SK-N-SH (cell line): ENCODE measurements at regions not wholly inside any gene's neighbourhood (a gene's known extent, or its start where the extent isn't known, plus 50 kb on each side); places are given as distances from the start of the nearest gene placed in this dataset.

Experiments
- CTCF ChIA-PET: fragments of 300-600, 350-600 bp; formaldehyde crosslinking; extraction: SDS; loops from one replicate; lab custom pipeline; 2021; lab: Yijun Ruan, JAX
- POLR2A ChIA-PET: fragments of 350-600 bp; sonication (Branson Sonifier 250); formaldehyde crosslinking; extraction: SDS; loops from one replicate; lab custom pipeline; 2020; ENCODE audit warnings: antibody characterized with exemption, inconsistent platforms; lab: Yijun Ruan, JAX
- DNase-seq: peaks from one replicate; pipeline ENCODE4 v3.0.0; 2012
- H2AFZ ChIP-seq: fragments of 200-600 bp; sonication (generic); 2 replicates; pipeline ENCODE4 v1.8.1; 2016; ENCODE audit warnings: antibody characterized with exemption, mild to moderate bottlenecking, low read depth
- H3F3A ChIP-seq: fragments of 200-600 bp; sonication (generic); replicated peaks from 2 replicates; pipeline ENCODE3; 2016; ENCODE audit warnings: antibody characterized with exemption, mild to moderate bottlenecking; ENCODE audit not compliant: insufficient read depth
- H3K27ac ChIP-seq, 2 experiments: fragments of 200-500 bp in 1 of 2; fragments of 200-600 bp in 1 of 2; sonication (Bioruptor generic) in 1 of 2; sonication (generic), shearing (Covaris generic) in 1 of 2; 2 replicates each; pipeline versions ENCODE4 v1.5.1 to v1.6.1; 2014 to 2016; ENCODE audit warnings: low read depth in 2 of 2, inconsistent platforms in 1 of 2, low read length in 1 of 2, mild to moderate bottlenecking in 1 of 2, mixed read lengths in 1 of 2
- H3K27me3 ChIP-seq: fragments of 200-600 bp; sonication (generic), shearing (Covaris generic); 2 replicates; pipeline ENCODE4 v1.6.1; 2016; ENCODE audit warnings: mixed run types; ENCODE audit not compliant: insufficient read depth
- H3K36me3 ChIP-seq, 2 experiments: fragments of 200-500 bp in 1 of 2; fragments of 200-600 bp in 1 of 2; sonication (Bioruptor generic) in 1 of 2; sonication (generic) in 1 of 2; replicated peaks in 1 of 2; 2 replicates each; pipeline versions ENCODE3 to v1.5.1; 2014 to 2016; ENCODE audit warnings: low read length in 1 of 2, mild to moderate bottlenecking in 1 of 2; ENCODE audit not compliant: insufficient read depth in 2 of 2, control insufficient read depth in 1 of 2
- H3K4me1 ChIP-seq, 2 experiments: fragments of 200-500 bp in 1 of 2; fragments of 200-600 bp in 1 of 2; sonication (Bioruptor generic) in 1 of 2; sonication (generic), shearing (Covaris generic) in 1 of 2; 2 replicates each; pipeline versions ENCODE4 v1.5.1 to v1.6.1; 2014 to 2016; ENCODE audit warnings: low read depth in 1 of 2, low read length in 1 of 2, mixed run types in 1 of 2; ENCODE audit not compliant: insufficient read depth in 2 of 2, control insufficient read depth in 1 of 2
- H3K4me2 ChIP-seq: fragments of 200-600 bp; sonication (generic), shearing (Covaris generic); 2 replicates; pipeline ENCODE4 v1.6.1; 2017; ENCODE audit warnings: mixed run types
- H3K4me3 ChIP-seq, 2 experiments: fragments of 200-500 bp in 1 of 2; fragments of 200-600 bp in 1 of 2; sonication (Bioruptor generic) in 1 of 2; sonication (generic), shearing (Covaris generic) in 1 of 2; 2 replicates each; pipeline versions ENCODE4 v1.5.1 to v1.8.1; 2014 to 2016; ENCODE audit warnings: low read depth in 2 of 2, inconsistent platforms in 1 of 2, low read length in 1 of 2, mild to moderate bottlenecking in 1 of 2, mixed read lengths in 1 of 2, moderate library complexity in 1 of 2
- H3K79me2 ChIP-seq: fragments of 200-600 bp; sonication (generic); 2 replicates; pipeline ENCODE4 v1.8.1; 2017; ENCODE audit warnings: mild to moderate bottlenecking; ENCODE audit not compliant: insufficient read depth
- H3K9ac ChIP-seq: fragments of 200-600 bp; sonication (generic); 2 replicates; pipeline ENCODE4 v1.6.1; 2017; ENCODE audit warnings: mixed run types
- H3K9me2 ChIP-seq: fragments of 200-600 bp; sonication (generic); 2 replicates; pipeline ENCODE4 v1.6.1; 2017; ENCODE audit warnings: mixed run types
- H3K9me3 ChIP-seq: fragments of 200-600 bp; sonication (generic); 2 replicates; pipeline ENCODE4 v1.6.1; 2017; ENCODE audit warnings: mixed run types, mild to moderate bottlenecking, moderate library complexity
- H4K20me1 ChIP-seq: fragments of 200-600 bp; sonication (generic); 2 replicates; pipeline ENCODE4 v1.6.1; 2017; ENCODE audit warnings: mild to moderate bottlenecking, mixed run types; ENCODE audit not compliant: insufficient read depth
- EP300 ChIP-seq, 2 experiments: IDR thresholded peaks; 2 replicates each; pipeline versions ENCODE4 v1.4.0 to v1.6.1; 2012; ENCODE audit warnings: borderline replicate concordance in 1 of 2, low read depth in 1 of 2, low read length in 1 of 2
- FOXJ3 ChIP-seq: sonication (generic); formaldehyde crosslinking; IDR thresholded peaks from 2 replicates; pipeline ENCODE4 v1.5.1; 2020; ENCODE audit warnings: mild to moderate bottlenecking, missing genetic modification reagents
- JUND ChIP-seq: IDR thresholded peaks from 2 replicates; pipeline ENCODE4 v1.4.0; 2012
- MEF2A ChIP-seq: IDR thresholded peaks from 2 replicates; pipeline ENCODE4 v1.4.0; 2012; ENCODE audit warnings: low read depth, borderline replicate concordance
- MXI1 ChIP-seq: IDR thresholded peaks from 2 replicates; pipeline ENCODE4 v1.6.1; 2012; ENCODE audit warnings: mild to moderate bottlenecking, low read depth, low read length, improper control_type of control experiment
- NFIC ChIP-seq: IDR thresholded peaks from 2 replicates; pipeline ENCODE4 v1.4.0; 2012; ENCODE audit warnings: borderline replicate concordance
- NRF1 ChIP-seq: IDR thresholded peaks from 2 replicates; pipeline ENCODE4 v1.6.1; 2012; ENCODE audit warnings: low read depth, mild to moderate bottlenecking, low read length
- POLR2AphosphoS5 ChIP-seq: IDR thresholded peaks from 2 replicates; pipeline ENCODE4 v1.6.1; 2012; ENCODE audit warnings: low read depth, low read length
- RAD21 ChIP-seq: IDR thresholded peaks from 2 replicates; pipeline ENCODE4 v1.6.1; 2012; ENCODE audit warnings: mild to moderate bottlenecking, low read length
- SIN3A ChIP-seq: IDR thresholded peaks from 2 replicates; pipeline ENCODE4 v1.6.1; 2012; ENCODE audit warnings: low read depth, mild to moderate bottlenecking, low read length, moderate library complexity, borderline replicate concordance
- TAF1 ChIP-seq: IDR thresholded peaks from 2 replicates; pipeline ENCODE4 v1.6.1; 2012; ENCODE audit warnings: low read depth, mild to moderate bottlenecking, low read length, moderate library complexity, borderline replicate concordance
- USF2 ChIP-seq: fragments of 150-350 bp; IDR thresholded peaks from 2 replicates; pipeline ENCODE4 v1.6.1; 2017; ENCODE audit warnings: antibody characterized with exemption, low read length, low read depth, borderline replicate concordance
- YY1 ChIP-seq: IDR thresholded peaks from 2 replicates; pipeline ENCODE4 v1.4.0; 2012; ENCODE audit warnings: low read depth, mild to moderate bottlenecking
- WGBS: methylation state at CpG from one replicate; pipeline ENCODE4 v1.1.6; 2017; ENCODE audit warnings: low lambda C conversion rate; 5-methylcytosine and 5-hydroxymethylcytosine counted together
- TF ChIP-seq, protein P1 (sequence below): IDR thresholded peaks from 2 replicates; pipeline ENCODE4 v1.6.1; 2012; ENCODE audit warnings: mild to moderate bottlenecking, low read depth, low read length, moderate library complexity
- TF ChIP-seq, protein P2 (sequence below): IDR thresholded peaks from 2 replicates; pipeline ENCODE4 v1.4.0; 2012; ENCODE audit warnings: low read depth, borderline replicate concordance
- TF ChIP-seq, protein P3 (sequence below): IDR thresholded peaks from 2 replicates; pipeline ENCODE4 v1.4.0; 2012; ENCODE audit warnings: low read depth, borderline replicate concordance

GRCh38 chr18:35888329-35888728, 84.2 kb upstream of the RMP24 start:
- no peaks in the 10 kb centered on the region for H3K27me3 ChIP-seq
- H2AFZ ChIP-seq = no peak overlapping the region
- no peaks in the 10 kb centered on the region for H3K79me2 ChIP-seq
- H4K20me1 ChIP-seq = no peaks in the 10 kb centered on the region
- ChIA-PET CTCF (interaction anchor here (1.2 kb wide), 1 partner anchor 63 kb away, joined by 4 read pairs; no protein-coding TSS in a partner anchor), POLR2A (no interaction called here)
- no peak overlapping the region for H3K4me2 ChIP-seq
- no peak overlapping the region for H3K4me3 ChIP-seq
- H3K9ac ChIP-seq = no peak overlapping the region
- H3K9me3 ChIP-seq = no peaks in the 10 kb centered on the region
- no peak for TF ChIP-seq USF2
- TF ChIP-seq JUND = no peak
- TF ChIP-seq RAD21 = no peak
- TF ChIP-seq NRF1 = no peak
- H3K4me1 ChIP-seq = no peaks in the 10 kb centered on the region
- 13% methylated on average over 5 of the region's 5 CpGs for WGBS
- no peaks in the 10 kb centered on the region for H3K9me2 ChIP-seq
- no peaks in the 10 kb centered on the region for H3K36me3 ChIP-seq
- no peak for DNase-seq
- H3K27ac ChIP-seq = no peak overlapping the region
- H3F3A ChIP-seq = no peaks in the 10 kb centered on the region

GRCh38 chr18:35889677-35890076, 82.8 kb upstream of the RMP24 start:
- H3K4me2 ChIP-seq = no peak overlapping the region
- H4K20me1 ChIP-seq = no peaks in the 10 kb centered on the region
- no peaks in the 10 kb centered on the region for H3K36me3 ChIP-seq
- WGBS = 56% methylated on average over 1 of the region's 1 CpG
- no peak overlapping the region for H3K4me3 ChIP-seq
- H2AFZ ChIP-seq = no peak overlapping the region
- TF ChIP-seq USF2 = no peak
- no peak for TF ChIP-seq POLR2AphosphoS5
- TF ChIP-seq TAF1 = no peak
- TF ChIP-seq, protein P1, sequence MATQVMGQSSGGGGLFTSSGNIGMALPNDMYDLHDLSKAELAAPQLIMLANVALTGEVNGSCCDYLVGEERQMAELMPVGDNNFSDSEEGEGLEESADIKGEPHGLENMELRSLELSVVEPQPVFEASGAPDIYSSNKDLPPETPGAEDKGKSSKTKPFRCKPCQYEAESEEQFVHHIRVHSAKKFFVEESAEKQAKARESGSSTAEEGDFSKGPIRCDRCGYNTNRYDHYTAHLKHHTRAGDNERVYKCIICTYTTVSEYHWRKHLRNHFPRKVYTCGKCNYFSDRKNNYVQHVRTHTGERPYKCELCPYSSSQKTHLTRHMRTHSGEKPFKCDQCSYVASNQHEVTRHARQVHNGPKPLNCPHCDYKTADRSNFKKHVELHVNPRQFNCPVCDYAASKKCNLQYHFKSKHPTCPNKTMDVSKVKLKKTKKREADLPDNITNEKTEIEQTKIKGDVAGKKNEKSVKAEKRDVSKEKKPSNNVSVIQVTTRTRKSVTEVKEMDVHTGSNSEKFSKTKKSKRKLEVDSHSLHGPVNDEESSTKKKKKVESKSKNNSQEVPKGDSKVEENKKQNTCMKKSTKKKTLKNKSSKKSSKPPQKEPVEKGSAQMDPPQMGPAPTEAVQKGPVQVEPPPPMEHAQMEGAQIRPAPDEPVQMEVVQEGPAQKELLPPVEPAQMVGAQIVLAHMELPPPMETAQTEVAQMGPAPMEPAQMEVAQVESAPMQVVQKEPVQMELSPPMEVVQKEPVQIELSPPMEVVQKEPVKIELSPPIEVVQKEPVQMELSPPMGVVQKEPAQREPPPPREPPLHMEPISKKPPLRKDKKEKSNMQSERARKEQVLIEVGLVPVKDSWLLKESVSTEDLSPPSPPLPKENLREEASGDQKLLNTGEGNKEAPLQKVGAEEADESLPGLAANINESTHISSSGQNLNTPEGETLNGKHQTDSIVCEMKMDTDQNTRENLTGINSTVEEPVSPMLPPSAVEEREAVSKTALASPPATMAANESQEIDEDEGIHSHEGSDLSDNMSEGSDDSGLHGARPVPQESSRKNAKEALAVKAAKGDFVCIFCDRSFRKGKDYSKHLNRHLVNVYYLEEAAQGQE = no peak
- no peak for TF ChIP-seq YY1
- TF ChIP-seq SIN3A = no peak
- no peak for TF ChIP-seq MXI1
- TF ChIP-seq RAD21 = no peak
- TF ChIP-seq FOXJ3 (CRISPR knock-in tag) = no peak
- TF ChIP-seq, protein P2, sequence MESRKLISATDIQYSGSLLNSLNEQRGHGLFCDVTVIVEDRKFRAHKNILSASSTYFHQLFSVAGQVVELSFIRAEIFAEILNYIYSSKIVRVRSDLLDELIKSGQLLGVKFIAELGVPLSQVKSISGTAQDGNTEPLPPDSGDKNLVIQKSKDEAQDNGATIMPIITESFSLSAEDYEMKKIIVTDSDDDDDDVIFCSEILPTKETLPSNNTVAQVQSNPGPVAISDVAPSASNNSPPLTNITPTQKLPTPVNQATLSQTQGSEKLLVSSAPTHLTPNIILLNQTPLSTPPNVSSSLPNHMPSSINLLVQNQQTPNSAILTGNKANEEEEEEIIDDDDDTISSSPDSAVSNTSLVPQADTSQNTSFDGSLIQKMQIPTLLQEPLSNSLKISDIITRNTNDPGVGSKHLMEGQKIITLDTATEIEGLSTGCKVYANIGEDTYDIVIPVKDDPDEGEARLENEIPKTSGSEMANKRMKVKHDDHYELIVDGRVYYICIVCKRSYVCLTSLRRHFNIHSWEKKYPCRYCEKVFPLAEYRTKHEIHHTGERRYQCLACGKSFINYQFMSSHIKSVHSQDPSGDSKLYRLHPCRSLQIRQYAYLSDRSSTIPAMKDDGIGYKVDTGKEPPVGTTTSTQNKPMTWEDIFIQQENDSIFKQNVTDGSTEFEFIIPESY = no peak
- no peak for TF ChIP-seq MEF2A
- TF ChIP-seq, protein P3, sequence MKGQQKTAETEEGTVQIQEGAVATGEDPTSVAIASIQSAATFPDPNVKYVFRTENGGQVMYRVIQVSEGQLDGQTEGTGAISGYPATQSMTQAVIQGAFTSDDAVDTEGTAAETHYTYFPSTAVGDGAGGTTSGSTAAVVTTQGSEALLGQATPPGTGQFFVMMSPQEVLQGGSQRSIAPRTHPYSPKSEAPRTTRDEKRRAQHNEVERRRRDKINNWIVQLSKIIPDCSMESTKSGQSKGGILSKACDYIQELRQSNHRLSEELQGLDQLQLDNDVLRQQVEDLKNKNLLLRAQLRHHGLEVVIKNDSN = no peak
- no peak for TF ChIP-seq EP300 (IDR thresholded peaks at IDR 0.05; ENCODE audit: borderline replicate concordance in 1 of 2, low read depth in 1 of 2, low read length in 1 of 2)
- TF ChIP-seq NRF1 = no peak
- TF ChIP-seq NFIC = no peak
- no peaks in the 10 kb centered on the region for H3F3A ChIP-seq
- H3K9me2 ChIP-seq = no peaks in the 10 kb centered on the region
- H3K4me1 ChIP-seq = no peaks in the 10 kb centered on the region
- no peak overlapping the region for H3K9ac ChIP-seq
- no peak overlapping the region for H3K27ac ChIP-seq
- POLR2A ChIA-PET = no interaction called here
- CTCF ChIA-PET = interaction anchor here (1.0 kb wide), 1 partner anchor 14 kb away, joined by 3 read pairs; no protein-coding TSS in a partner anchor
- no peak for DNase-seq
- H3K79me2 ChIP-seq = no peaks in the 10 kb centered on the region
- no peaks in the 10 kb centered on the region for H3K27me3 ChIP-seq
- H3K9me3 ChIP-seq = no peaks in the 10 kb centered on the region
